Calu3 (cell line): ENCODE measurements at regions not wholly inside any gene's neighbourhood (a gene's known extent, or its start where the extent isn't known, plus 50 kb on each side); places are given as distances from the start of the nearest gene placed in this dataset.
"Not testable (repeated sequence)": the region's sequence is repeated elsewhere in the genome, so short reads cannot be mapped to it uniquely, and the experiment has no call there.

Source experiments
- BruUV-seq: library from RNA; stranded (reverse); fragments of 400-500 nt; replicated peaks from 2 replicates; lab custom pipeline; 2021; lab: Mats Ljungman, UMichigan
- CTCF ChIA-PET: fragments of 300-600 bp; sonication (Branson Sonifier 250); formaldehyde crosslinking; loops from one replicate; lab custom pipeline; 2022; ENCODE audit warnings: antibody characterized with exemption; lab: Charles Lee
- DNase-seq: peaks from one replicate; pipeline ENCODE4 v3.0.0; 2022
- H3K27ac Mint-ChIP-seq: one replicate; pipeline ENCODE4 v1.8.0; 2022; ENCODE audit warnings: mixed read lengths; ENCODE audit not compliant: unreplicated experiment
- H3K27me3 Mint-ChIP-seq: one replicate; pipeline ENCODE4 v1.8.0; 2022; ENCODE audit warnings: mixed read lengths; ENCODE audit not compliant: unreplicated experiment
- H3K36me3 Mint-ChIP-seq: one replicate; pipeline ENCODE4 v1.8.0; 2022; ENCODE audit warnings: mild to moderate bottlenecking, moderate library complexity, mixed read lengths; ENCODE audit not compliant: insufficient read depth, unreplicated experiment
- H3K4me1 Mint-ChIP-seq: one replicate; pipeline ENCODE4 v1.8.0; 2022; ENCODE audit warnings: mild to moderate bottlenecking, low read depth, mixed read lengths; ENCODE audit not compliant: unreplicated experiment
- H3K4me3 Mint-ChIP-seq: one replicate; pipeline ENCODE4 v1.8.0; 2022; ENCODE audit warnings: mild to moderate bottlenecking, low read depth, moderate library complexity, mixed read lengths; ENCODE audit not compliant: unreplicated experiment
- H3K9me3 Mint-ChIP-seq: one replicate; pipeline ENCODE4 v1.8.0; 2022; ENCODE audit warnings: low read depth, mixed read lengths; ENCODE audit not compliant: unreplicated experiment
- intact Hi-C: fragments of 100-400 bp; cut with micrococcal nuclease; formaldehyde crosslinking; loops from one replicate; pipeline ENCODE4 v1.10.0; 2022; ENCODE audit not compliant: unreplicated experiment
- TF ChIP-seq, protein P1 (sequence below): fragments of 200-600 bp; IDR thresholded peaks from one replicate; pipeline ENCODE4 v1.8.0; 2022; ENCODE audit warnings: antibody characterized with exemption; ENCODE audit not compliant: unreplicated experiment

DNA sequence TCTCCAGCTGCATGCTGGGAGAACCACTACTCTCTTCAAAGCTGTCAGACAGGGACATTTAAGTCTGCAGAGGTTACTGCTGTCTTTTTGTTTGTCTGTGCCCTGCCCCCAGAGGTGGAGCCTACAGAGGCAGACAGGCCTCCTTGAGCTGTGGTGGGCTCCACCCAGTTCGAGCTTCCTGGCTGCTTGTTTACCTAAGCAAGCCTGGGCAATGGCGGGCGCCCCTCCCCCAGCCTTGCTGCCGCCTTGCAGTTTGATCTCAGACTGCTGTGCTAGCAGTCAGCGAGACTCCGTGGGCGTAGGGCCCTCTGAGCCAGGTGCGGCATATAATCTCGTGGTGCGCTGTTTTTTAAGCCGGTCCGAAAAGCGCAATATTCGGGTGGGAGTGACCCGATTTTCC lies 215.0 kb downstream of the STIM2 start:
- H3K9me3 Mint-ChIP-seq, H3K4me1 Mint-ChIP-seq, intact Hi-C loops, H3K36me3 Mint-ChIP-seq, H3K27ac Mint-ChIP-seq, BruUV-seq, H3K27me3 Mint-ChIP-seq, CTCF ChIA-PET, DNase-seq, H3K4me3 Mint-ChIP-seq: not testable (repeated sequence)

DNA sequence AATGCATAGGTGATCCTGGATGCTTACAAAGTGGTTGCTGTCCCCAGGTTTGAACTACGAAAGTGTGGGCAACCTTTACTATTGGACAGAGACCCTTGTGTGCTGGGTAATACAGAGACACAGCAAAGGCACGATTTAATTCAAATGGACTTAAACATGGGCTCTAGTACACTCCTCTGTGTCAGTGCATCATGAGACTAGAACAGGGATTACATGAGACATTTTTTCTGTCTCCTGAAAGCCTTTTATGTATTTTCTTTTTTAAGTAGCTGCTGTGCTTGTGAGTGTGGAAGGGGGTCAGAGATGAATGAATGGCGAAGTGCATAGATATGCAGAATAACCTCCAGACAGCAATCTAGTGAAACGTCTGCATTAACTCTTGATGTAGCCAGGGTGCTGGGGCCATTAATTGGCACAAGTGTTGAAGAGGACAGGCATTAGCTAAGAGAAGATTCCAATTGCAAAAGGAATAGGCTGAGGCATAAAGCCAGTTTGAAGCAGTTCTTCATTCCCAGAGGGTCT lies 218.4 kb downstream of the STIM2 start:
- no peaks in the 10 kb centered on the region for H3K36me3 Mint-ChIP-seq
- no peak for DNase-seq
- H3K4me3 Mint-ChIP-seq: no peak overlapping the region
- H3K4me1 Mint-ChIP-seq: no peaks in the 10 kb centered on the region
- TF ChIP-seq, protein P1, sequence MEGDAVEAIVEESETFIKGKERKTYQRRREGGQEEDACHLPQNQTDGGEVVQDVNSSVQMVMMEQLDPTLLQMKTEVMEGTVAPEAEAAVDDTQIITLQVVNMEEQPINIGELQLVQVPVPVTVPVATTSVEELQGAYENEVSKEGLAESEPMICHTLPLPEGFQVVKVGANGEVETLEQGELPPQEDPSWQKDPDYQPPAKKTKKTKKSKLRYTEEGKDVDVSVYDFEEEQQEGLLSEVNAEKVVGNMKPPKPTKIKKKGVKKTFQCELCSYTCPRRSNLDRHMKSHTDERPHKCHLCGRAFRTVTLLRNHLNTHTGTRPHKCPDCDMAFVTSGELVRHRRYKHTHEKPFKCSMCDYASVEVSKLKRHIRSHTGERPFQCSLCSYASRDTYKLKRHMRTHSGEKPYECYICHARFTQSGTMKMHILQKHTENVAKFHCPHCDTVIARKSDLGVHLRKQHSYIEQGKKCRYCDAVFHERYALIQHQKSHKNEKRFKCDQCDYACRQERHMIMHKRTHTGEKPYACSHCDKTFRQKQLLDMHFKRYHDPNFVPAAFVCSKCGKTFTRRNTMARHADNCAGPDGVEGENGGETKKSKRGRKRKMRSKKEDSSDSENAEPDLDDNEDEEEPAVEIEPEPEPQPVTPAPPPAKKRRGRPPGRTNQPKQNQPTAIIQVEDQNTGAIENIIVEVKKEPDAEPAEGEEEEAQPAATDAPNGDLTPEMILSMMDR: no peak
- H3K27ac Mint-ChIP-seq: no peak overlapping the region
- peaks cover 2% of the 10 kb centered on the region for H3K9me3 Mint-ChIP-seq
- CTCF ChIA-PET: no interaction called here
- intact Hi-C loops: no loop called here
- H3K27me3 Mint-ChIP-seq: no peaks in the 10 kb centered on the region
- BruUV-seq: no TSS peak

DNA sequence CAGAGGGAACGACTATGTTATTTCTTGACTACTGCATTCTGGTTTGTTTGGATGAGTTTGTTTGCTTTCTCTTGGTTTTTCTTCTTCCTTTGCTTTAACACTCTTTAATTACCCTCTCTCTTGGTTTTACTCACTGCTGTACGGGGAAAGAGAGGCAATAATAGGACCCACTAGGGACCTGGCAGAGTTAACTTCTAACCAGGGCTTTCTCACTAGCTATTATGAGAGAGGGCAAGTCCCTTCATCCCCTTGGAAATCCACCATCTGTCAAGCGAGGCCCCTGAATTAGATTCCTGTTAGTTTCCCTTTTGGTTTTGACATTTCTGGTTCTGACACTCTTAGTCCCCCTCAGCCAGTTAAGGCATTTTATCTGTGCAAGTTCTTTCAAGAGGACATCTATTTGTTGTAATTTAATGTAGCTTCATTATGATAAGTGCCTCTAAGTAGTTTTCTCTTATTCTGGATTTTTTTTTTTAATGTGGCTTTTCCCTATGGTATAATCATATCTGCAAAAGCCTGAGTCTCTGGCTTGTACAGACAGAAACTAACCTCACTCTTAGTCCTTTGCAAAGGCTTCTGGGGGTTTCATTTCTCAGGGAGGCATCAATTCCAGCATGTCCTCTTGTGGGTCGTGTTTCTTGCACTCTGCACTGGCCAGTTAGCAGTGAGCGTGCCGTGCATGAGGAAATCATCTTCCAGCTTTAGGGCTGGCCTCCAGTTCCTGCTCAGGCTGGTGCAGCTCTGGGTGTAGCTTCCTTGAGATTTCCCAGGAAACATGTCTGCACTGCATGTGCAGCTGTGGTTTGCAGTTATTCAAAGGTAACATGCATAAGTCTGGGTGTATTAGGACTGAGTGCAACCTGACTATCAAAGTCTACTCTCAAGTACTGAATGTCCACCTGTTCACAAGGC lies 221.3 kb downstream of the STIM2 start:
- intact Hi-C loops: no loop called here
- H3K27me3 Mint-ChIP-seq: no peaks in the 10 kb centered on the region
- H3K27ac Mint-ChIP-seq: no peak overlapping the region
- no peaks in the 10 kb centered on the region for H3K36me3 Mint-ChIP-seq
- H3K4me1 Mint-ChIP-seq: no peaks in the 10 kb centered on the region
- H3K9me3 Mint-ChIP-seq: peaks cover 2% of the 10 kb centered on the region
- TF ChIP-seq, protein P1: no peak
- no peak overlapping the region for H3K4me3 Mint-ChIP-seq
- CTCF ChIA-PET: no interaction called here
- no TSS peak for BruUV-seq
- no peak for DNase-seq

DNA sequence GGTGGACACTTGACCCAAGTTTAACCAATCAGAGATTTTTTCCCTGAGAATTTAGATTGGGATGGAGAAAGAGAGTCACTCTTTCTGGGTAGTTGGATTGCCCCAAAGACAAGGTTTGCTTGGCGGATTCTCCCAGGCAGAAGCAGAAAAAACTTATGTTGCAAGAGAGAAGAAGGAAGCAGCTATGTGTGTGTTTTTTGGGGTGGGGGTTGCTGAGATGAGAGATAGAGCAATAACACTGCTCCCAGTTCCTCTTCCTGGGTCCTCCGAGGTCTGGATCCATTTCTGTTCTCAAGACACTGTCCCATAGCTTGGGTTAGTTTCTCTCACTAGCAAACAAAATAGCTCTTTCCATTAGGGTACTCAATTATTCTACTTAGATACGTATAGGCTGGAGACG lies 222.1 kb downstream of the STIM2 start:
- DNase-seq: no peak
- Mint-ChIP-seq H3K27me3 (no peaks in the 10 kb centered on the region), H3K27ac (no peak overlapping the region), H3K36me3 (no peaks in the 10 kb centered on the region), H3K4me1 (peaks cover 7% of the 10 kb centered on the region), H3K4me3 (no peak overlapping the region), H3K9me3 (peaks cover 2% of the 10 kb centered on the region)
- intact Hi-C loops: no loop called here
- no TSS peak for BruUV-seq
- CTCF ChIA-PET: no interaction called here
- TF ChIP-seq, protein P1: no peak
